ENCODE measurements at regions not wholly inside any gene's neighbourhood (a gene's known extent, or its start where the extent isn't known, plus 50 kb on each side); places are given as distances from the start of the nearest gene placed in this dataset.

- TF ChIP-seq CTCF (IDR thresholded peaks at IDR 0.05) (no peak), POLR2A (IDR thresholded peaks at IDR 0.05) (no peak)
These were observed 414.8 kb upstream of the PCDH20 start for GRCh38 chr13:61830475-61830874.
